ENCODE measurements at regions not wholly inside any gene's neighbourhood (a gene's known extent, or its start where the extent isn't known, plus 50 kb on each side); places are given as distances from the start of the nearest gene placed in this dataset.

DNA sequence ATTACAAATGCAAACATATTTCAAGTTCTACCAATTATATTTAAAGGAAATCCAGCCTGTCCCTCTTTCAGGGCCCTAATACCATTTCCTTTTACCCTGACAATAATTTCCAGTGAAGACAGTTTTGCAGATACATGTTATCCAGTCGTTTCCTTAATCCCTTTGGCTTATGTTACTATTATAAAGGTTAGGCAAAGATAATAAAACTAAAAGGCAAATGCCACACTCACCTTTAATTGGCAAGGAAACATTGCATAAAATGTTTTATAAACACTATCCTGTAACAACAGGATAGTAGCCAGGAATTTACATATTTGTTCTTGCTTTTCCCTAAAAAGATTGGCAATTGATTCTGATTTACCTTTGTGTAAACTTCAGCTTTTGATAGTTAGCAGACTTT is 168.7 kb downstream of the AEBP2 start:
- no peak overlapping the region for H3K27ac ChIP-seq
- no peaks in the 10 kb centered on the region for H3K4me1 ChIP-seq
- DNase-seq, result no peak
- TF ChIP-seq CTCF (IDR thresholded peaks at IDR 0.05) (no peak), POLR2A (IDR thresholded peaks at IDR 0.05) (no peak)
- H3K4me3 ChIP-seq, result no peak overlapping the region
- intact Hi-C loops (cut with DNase I), result no loop called here
- H3K9me3 ChIP-seq, result peaks cover 0 to 10% (median 0%) of the 10 kb centered on the region in 12 donors
- no peaks in the 10 kb centered on the region for H3K27me3 ChIP-seq
- ATAC-seq, result no peak
- WGBS, 4 donors, result 31 to 45% (median 43%) methylated on average over 1 of the region's 1 CpG
- H3K36me3 ChIP-seq, result no peaks in the 10 kb centered on the region

DNA sequence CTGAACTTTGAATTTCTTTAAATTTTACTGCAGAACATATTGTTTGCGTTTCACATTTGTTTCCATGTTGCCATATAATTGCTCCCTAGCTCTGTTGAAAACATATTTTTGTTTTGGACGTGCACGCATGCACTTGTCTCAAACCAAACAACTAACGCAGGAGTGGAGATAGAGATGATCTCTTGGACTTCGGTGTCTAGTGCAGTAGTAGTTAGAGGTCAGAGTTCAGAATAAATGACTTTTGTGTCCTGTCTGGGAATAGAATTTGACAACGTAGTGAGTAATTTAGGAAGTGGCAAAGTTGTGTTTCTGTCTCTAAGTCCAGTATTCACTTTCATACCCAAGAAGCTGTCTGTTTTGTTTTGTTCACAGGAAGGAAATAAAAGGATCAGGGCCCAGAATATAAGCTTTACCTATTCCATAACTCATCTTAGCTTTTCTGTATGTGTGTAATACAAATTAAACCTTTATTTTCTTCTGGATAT is 173.8 kb downstream of the AEBP2 start:
- no peak for DNase-seq
- no peak for ATAC-seq
- H3K27ac ChIP-seq, result no peak overlapping the region
- no peaks in the 10 kb centered on the region for H3K36me3 ChIP-seq
- TF ChIP-seq CTCF (IDR thresholded peaks at IDR 0.05) (no peak), POLR2A (IDR thresholded peaks at IDR 0.05) (no peak)
- no peaks in the 10 kb centered on the region for H3K27me3 ChIP-seq
- H3K9me3 ChIP-seq, result peaks cover 0 to 10% (median 0%) of the 10 kb centered on the region in 12 donors
- intact Hi-C loops (cut with DNase I), result no loop called here
- 80 to 87% (median 87%) methylated on average over 6 of the region's 6 CpGs for WGBS, 4 donors
- no peak overlapping the region for H3K4me3 ChIP-seq
- no peaks in the 10 kb centered on the region for H3K4me1 ChIP-seq

DNA sequence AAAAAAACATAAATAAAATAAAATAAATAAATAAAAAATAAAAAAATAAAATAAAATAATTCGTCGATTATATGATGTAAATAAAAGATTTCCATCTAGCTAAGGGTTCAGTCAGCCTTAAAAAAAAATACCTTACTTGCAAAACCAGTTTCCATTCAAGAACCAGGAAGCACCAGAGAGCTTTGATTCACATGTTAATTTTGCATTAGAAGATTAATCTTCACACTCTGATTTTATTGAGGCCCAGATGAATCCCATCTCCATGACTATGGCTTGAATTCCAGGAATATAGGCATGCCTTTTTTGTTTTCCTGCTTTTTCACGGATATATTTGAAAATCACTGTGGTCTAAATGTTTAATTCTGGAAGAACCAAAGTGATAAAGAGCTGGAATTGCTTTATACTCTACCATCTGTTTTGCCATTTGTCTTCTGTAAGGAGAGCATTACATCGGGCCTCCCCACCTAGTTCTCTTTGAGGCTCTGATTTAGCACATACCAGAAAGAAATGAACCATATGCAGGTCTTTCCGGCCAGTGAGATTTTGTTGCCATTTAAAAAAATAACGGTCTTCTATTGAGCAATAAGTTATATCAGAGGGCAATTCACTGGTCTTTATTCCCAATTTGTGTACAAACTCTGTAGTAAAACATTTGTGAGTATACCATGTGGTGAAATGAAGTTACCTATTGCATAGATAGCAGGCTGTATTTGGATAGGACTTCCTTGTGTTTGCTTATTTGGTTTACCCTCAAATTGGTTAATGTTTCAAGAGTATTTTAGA is 175.5 kb downstream of the AEBP2 start:
- intact Hi-C loops (cut with DNase I), result no loop called here

GRCh38 chr12:19615384-19615725 is 176.1 kb downstream of the AEBP2 start:
- ATAC-seq, result no peak
- intact Hi-C loops (cut with DNase I), result no loop called here
- no peak for DNase-seq
- Histone ChIP-seq H3K4me1 (no peaks in the 10 kb centered on the region), H3K9me3 (peaks cover 0 to 10% (median 0%) of the 10 kb centered on the region in 12 donors), H3K27ac (no peak overlapping the region), H3K4me3 (no peak overlapping the region), H3K27me3 (no peaks in the 10 kb centered on the region), H3K36me3 (no peaks in the 10 kb centered on the region)
- no peak for TF ChIP-seq POLR2A (IDR thresholded peaks at IDR 0.05)
- no peak for TF ChIP-seq CTCF (IDR thresholded peaks at IDR 0.05)

More for the DNA sequence above, 175.5 kb downstream of the AEBP2 start:
- H3K27me3 ChIP-seq, result no peaks in the 10 kb centered on the region
- no peak overlapping the region for H3K4me3 ChIP-seq
- H3K4me1 ChIP-seq, result no peaks in the 10 kb centered on the region
- ATAC-seq (no peak), DNase-seq (no peak)
- 55 to 90% (median 55%) methylated on average over 6 of the region's 6 CpGs for WGBS, 4 donors
- no peaks in the 10 kb centered on the region for H3K36me3 ChIP-seq
- peaks cover 0 to 10% (median 0%) of the 10 kb centered on the region in 12 donors for H3K9me3 ChIP-seq
- no peak overlapping the region for H3K27ac ChIP-seq
- no peak for TF ChIP-seq POLR2A (IDR thresholded peaks at IDR 0.05)
- no peak for TF ChIP-seq CTCF (IDR thresholded peaks at IDR 0.05)

All from heart left ventricle (tissue), 16 donors.